ENCODE measurements at regions not wholly inside any gene's neighbourhood (a gene's known extent, or its start where the extent isn't known, plus 50 kb on each side); places are given as distances from the start of the nearest gene placed in this dataset.

DNA sequence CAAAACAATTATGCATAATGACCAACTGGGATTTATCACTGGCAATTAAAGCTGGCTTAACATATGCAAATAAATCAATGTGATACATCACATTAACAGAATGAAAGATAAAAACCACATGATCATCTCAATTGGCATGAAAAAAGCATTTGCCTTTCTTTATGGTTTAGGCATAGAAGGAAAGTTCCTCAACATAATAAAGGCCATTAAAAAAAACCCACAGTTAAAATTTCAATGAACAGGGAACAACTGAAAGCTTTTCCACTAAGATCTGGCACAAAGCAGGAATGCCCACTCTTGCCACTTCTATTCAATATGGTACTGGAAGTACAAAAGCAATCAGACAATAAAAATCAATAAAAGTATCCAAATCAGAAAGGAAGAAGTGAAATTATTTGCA lies 151.2 kb upstream of the CD180 start:
- Histone ChIP-seq H3K27me3 (ENCODE audit: insufficient read depth, low read length) (no peaks in the 10 kb centered on the region), H3K36me3 (ENCODE audit: insufficient read depth, low read length) (no peaks in the 10 kb centered on the region), H3K27ac (ENCODE audit: low read depth, low read length) (no peak overlapping the region), H3K4me3 (ENCODE audit: low read length in 2 of 2) (no peak overlapping the region), H3K9me3 (ENCODE audit: control insufficient read depth in 1 of 2, low read length in 2 of 2) (no peaks in the 10 kb centered on the region), H3K4me1 (ENCODE audit: insufficient read depth, low read length) (peaks cover 21% of the 10 kb centered on the region)
- ChIA-PET CTCF (ENCODE audit: partially characterized antibody) (no interaction called here), POLR2A (ENCODE audit: partially characterized antibody) (no interaction called here)
- Mint-ChIP-seq H3K4me1 (peaks cover 15 to 29% (median 23%) of the 10 kb centered on the region in 4 donors), H3K9me3 (peaks cover 0 to 18% (median 11%) of the 10 kb centered on the region in 8 donors), H3K27ac (no peak overlapping the region), H3K27me3 (no peaks in the 10 kb centered on the region), H3K36me3 (peaks cover 0 to 2% of the 10 kb centered on the region in 2 donors), H3K4me3 (no peak overlapping the region)
- intact Hi-C loops (cut with micrococcal nuclease): no loop called here
- DNase-seq: no peak

DNA sequence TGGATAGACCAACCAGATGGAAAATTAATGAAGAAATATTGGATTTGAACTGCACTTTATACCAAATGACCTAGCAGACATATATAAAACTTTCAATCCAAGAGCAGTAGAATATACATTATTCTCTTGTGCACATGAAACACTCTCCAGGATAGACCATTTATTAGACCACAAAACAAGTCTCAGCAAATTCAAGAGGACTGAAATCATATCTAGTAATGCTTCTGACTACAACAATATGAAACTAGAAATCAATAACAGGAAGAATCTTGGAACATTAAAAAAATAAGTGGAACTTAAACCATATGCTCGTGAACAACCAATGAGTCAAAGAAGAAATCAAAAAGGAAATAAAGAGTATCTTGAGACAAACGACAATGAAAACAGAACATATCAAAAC lies 150.0 kb upstream of the CD180 start:
- H3K4me1 Mint-ChIP-seq: peaks cover 13 to 20% (median 17%) of the 10 kb centered on the region in 4 donors
- H3K36me3 ChIP-seq (ENCODE audit: insufficient read depth, low read length): no peaks in the 10 kb centered on the region
- no peak overlapping the region for H3K4me3 Mint-ChIP-seq
- DNase-seq: no peak
- no peaks in the 10 kb centered on the region for H3K27me3 ChIP-seq (ENCODE audit: insufficient read depth, low read length)
- H3K27ac Mint-ChIP-seq: no peak overlapping the region
- peaks cover 0 to 2% of the 10 kb centered on the region in 2 donors for H3K36me3 Mint-ChIP-seq
- H3K9me3 ChIP-seq (ENCODE audit: control insufficient read depth in 1 of 2, low read length in 2 of 2): no peaks in the 10 kb centered on the region
- H3K27ac ChIP-seq (ENCODE audit: low read depth, low read length): no peak overlapping the region
- H3K27me3 Mint-ChIP-seq: peaks cover 3 to 4% of the 10 kb centered on the region in 2 donors
- POLR2A ChIA-PET (ENCODE audit: partially characterized antibody): no interaction called here
- peaks cover 17% of the 10 kb centered on the region for H3K4me1 ChIP-seq (ENCODE audit: insufficient read depth, low read length)
- H3K4me3 ChIP-seq (ENCODE audit: low read length in 2 of 2): no peak overlapping the region
- peaks cover 0 to 18% (median 11%) of the 10 kb centered on the region in 8 donors for H3K9me3 Mint-ChIP-seq
- intact Hi-C loops (cut with micrococcal nuclease): no loop called here
- CTCF ChIA-PET (ENCODE audit: partially characterized antibody): no interaction called here

DNA sequence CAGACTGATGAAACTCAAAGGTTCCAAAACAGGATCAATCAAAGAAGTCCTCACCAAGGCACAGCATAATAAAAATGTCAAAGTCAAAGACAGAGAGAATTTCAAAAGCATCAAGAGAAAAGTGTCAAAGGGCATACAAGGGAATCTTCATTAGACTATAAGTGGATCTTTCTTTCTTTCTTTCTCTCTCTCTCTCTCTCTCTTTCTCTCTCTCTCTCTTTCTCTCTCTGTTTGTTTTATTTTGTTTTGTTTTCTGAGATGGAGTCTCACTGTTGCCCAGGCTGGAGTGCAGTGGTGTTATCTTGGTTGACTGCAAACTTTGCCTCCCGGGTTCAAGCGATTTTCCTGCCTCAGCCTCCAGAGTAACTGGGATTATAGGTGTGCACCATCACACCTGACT lies 148.3 kb upstream of the CD180 start:
- no peaks in the 10 kb centered on the region for H3K27me3 ChIP-seq (ENCODE audit: insufficient read depth, low read length)
- no peak overlapping the region for H3K4me3 Mint-ChIP-seq
- ChIA-PET POLR2A (ENCODE audit: partially characterized antibody) (no interaction called here), CTCF (ENCODE audit: partially characterized antibody) (interaction anchor here (1.2 kb wide), 1 partner anchor 9 kb away, joined by 3 read pairs; no protein-coding TSS in a partner anchor)
- intact Hi-C loops (cut with micrococcal nuclease): no loop called here
- H3K27ac ChIP-seq (ENCODE audit: low read depth, low read length): no peak overlapping the region
- H3K27ac Mint-ChIP-seq: no peak overlapping the region
- H3K36me3 Mint-ChIP-seq: peaks cover 0 to 2% of the 10 kb centered on the region in 2 donors
- peaks cover 5 to 18% of the 10 kb centered on the region in 2 donors for H3K27me3 Mint-ChIP-seq
- H3K9me3 Mint-ChIP-seq: peaks cover 0 to 21% (median 11%) of the 10 kb centered on the region in 8 donors
- no peak overlapping the region for H3K4me3 ChIP-seq (ENCODE audit: low read length in 2 of 2)
- peaks cover under 1% of the 10 kb centered on the region for H3K4me1 ChIP-seq (ENCODE audit: insufficient read depth, low read length)
- H3K4me1 Mint-ChIP-seq: peaks cover 1 to 3% (median 2%) of the 10 kb centered on the region in 4 donors
- H3K36me3 ChIP-seq (ENCODE audit: insufficient read depth, low read length): no peaks in the 10 kb centered on the region
- DNase-seq: no peak
- no peaks in the 10 kb centered on the region for H3K9me3 ChIP-seq (ENCODE audit: control insufficient read depth in 1 of 2, low read length in 2 of 2)

DNA sequence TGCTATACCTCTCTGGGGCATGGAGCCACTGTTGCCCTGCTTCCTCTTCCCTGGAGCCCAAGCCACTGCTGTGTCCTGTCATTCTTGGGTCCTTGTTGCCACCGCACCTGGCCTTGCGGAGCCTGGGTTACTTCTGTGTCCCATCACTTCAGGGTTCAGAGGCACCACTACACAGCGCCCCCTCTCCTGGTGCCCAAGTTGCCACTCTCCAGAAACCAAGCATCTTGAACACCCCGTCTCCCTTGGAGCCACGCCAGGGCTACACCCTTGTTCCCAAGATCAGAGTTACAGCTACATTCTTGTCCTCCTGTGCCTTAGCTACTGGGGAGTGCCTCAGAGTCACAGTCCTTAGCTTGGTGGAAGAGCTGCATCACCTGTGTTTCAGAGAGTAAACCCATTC lies 147.2 kb upstream of the CD180 start:
- Mint-ChIP-seq H3K27ac (no peak overlapping the region), H3K9me3 (peaks cover 0 to 21% (median 11%) of the 10 kb centered on the region in 8 donors), H3K27me3 (peaks cover 9 to 23% of the 10 kb centered on the region in 2 donors), H3K4me1 (no peaks in the 10 kb centered on the region), H3K4me3 (no peak overlapping the region), H3K36me3 (peaks cover 0 to 2% of the 10 kb centered on the region in 2 donors)
- Histone ChIP-seq H3K36me3 (ENCODE audit: insufficient read depth, low read length) (no peaks in the 10 kb centered on the region), H3K4me3 (ENCODE audit: low read length in 2 of 2) (no peak overlapping the region), H3K9me3 (ENCODE audit: control insufficient read depth in 1 of 2, low read length in 2 of 2) (no peaks in the 10 kb centered on the region), H3K27me3 (ENCODE audit: insufficient read depth, low read length) (peaks cover 5% of the 10 kb centered on the region), H3K27ac (ENCODE audit: low read depth, low read length) (no peak overlapping the region), H3K4me1 (ENCODE audit: insufficient read depth, low read length) (no peaks in the 10 kb centered on the region)
- intact Hi-C loops (cut with micrococcal nuclease): no loop called here
- CTCF ChIA-PET (ENCODE audit: partially characterized antibody): interaction anchor here (1.2 kb wide), 1 partner anchor 10 kb away, joined by 3 read pairs; no protein-coding TSS in a partner anchor
- POLR2A ChIA-PET (ENCODE audit: partially characterized antibody): no interaction called here
- no peak for DNase-seq

DNA sequence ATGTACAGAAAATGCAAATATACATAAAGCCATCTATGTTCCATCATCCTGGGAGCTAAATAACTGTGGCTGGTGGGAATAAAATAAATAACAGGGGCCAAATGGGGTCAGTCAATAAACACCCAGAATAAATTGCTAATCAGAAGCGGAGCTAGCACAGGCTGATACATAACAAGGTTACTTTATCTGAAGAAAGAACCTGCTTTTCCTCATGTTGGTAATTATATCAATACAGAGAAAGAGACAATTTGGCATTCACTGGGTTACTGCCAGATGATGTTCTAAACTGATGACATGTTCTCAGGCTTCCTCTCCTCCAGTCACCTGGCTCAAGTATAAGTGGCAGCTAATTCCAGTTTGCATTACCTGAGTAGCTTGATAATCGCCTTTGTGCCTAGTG lies 144.9 kb upstream of the CD180 start:
- Mint-ChIP-seq H3K4me3 (no peak overlapping the region), H3K36me3 (peaks cover 0 to 2% of the 10 kb centered on the region in 2 donors), H3K9me3 (peaks cover 0 to 21% (median 11%) of the 10 kb centered on the region in 8 donors), H3K4me1 (no peaks in the 10 kb centered on the region), H3K27me3 (peaks cover 9 to 24% of the 10 kb centered on the region in 2 donors), H3K27ac (no peak overlapping the region)
- POLR2A ChIA-PET (ENCODE audit: partially characterized antibody): no interaction called here
- Histone ChIP-seq H3K4me3 (ENCODE audit: low read length in 2 of 2) (no peak overlapping the region), H3K27me3 (ENCODE audit: insufficient read depth, low read length) (peaks cover 5% of the 10 kb centered on the region), H3K4me1 (ENCODE audit: insufficient read depth, low read length) (no peaks in the 10 kb centered on the region), H3K27ac (ENCODE audit: low read depth, low read length) (no peak overlapping the region), H3K9me3 (ENCODE audit: control insufficient read depth in 1 of 2, low read length in 2 of 2) (no peaks in the 10 kb centered on the region), H3K36me3 (ENCODE audit: insufficient read depth, low read length) (no peaks in the 10 kb centered on the region)
- intact Hi-C loops (cut with micrococcal nuclease): no loop called here
- DNase-seq: no peak
- CTCF ChIA-PET (ENCODE audit: partially characterized antibody): interaction anchor here (1.1 kb wide), 1 partner anchor 12 kb away, joined by 3 read pairs; no protein-coding TSS in a partner anchor

DNA sequence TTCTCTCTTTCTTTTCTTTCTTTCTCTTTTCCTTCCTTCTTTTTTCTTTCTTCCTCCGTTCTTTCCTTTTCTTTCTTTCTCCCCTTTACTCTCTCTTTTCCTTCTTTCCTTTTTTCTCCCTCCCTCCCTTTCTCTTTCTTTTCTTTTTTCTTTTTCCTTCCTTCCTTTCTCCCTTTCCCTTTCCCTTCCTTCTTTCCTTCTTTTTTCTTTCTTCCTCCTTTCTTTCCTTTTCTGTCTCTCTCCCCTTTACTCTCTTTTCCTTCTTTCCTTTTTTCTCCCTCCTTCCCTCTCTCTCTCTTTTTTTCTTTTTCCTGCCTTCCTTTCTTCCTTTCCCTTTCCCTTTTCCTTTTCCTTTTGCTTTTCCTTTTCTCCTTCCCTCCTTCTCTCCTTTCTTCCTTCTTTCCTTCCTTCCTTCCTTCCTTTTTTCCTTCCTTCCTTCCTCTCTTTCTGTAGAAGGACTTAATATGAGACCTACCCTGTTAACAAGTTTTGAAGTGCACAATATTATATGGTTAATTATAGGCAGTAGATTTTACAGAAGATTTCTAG lies 142.7 kb upstream of the CD180 start:
- Histone ChIP-seq H3K27ac (ENCODE audit: low read depth, low read length) (no peak overlapping the region), H3K36me3 (ENCODE audit: insufficient read depth, low read length) (no peaks in the 10 kb centered on the region), H3K27me3 (ENCODE audit: insufficient read depth, low read length) (peaks cover 5% of the 10 kb centered on the region), H3K4me1 (ENCODE audit: insufficient read depth, low read length) (no peaks in the 10 kb centered on the region), H3K9me3 (ENCODE audit: control insufficient read depth in 1 of 2, low read length in 2 of 2) (no peaks in the 10 kb centered on the region), H3K4me3 (ENCODE audit: low read length in 2 of 2) (no peak overlapping the region)
- no peaks in the 10 kb centered on the region for H3K36me3 Mint-ChIP-seq
- POLR2A ChIA-PET (ENCODE audit: partially characterized antibody): no interaction called here
- no peak for DNase-seq
- H3K27ac Mint-ChIP-seq: no peak overlapping the region
- H3K4me3 Mint-ChIP-seq: no peak overlapping the region
- peaks cover 0 to 11% (median 4%) of the 10 kb centered on the region in 8 donors for H3K9me3 Mint-ChIP-seq
- CTCF ChIA-PET (ENCODE audit: partially characterized antibody): interaction anchor here (1.1 kb wide), 1 partner anchor 13 kb away, joined by 4 read pairs; no protein-coding TSS in a partner anchor
- intact Hi-C loops (cut with micrococcal nuclease): no loop called here
- H3K27me3 Mint-ChIP-seq: peaks cover 11 to 24% of the 10 kb centered on the region in 2 donors
- H3K4me1 Mint-ChIP-seq: no peaks in the 10 kb centered on the region

DNA sequence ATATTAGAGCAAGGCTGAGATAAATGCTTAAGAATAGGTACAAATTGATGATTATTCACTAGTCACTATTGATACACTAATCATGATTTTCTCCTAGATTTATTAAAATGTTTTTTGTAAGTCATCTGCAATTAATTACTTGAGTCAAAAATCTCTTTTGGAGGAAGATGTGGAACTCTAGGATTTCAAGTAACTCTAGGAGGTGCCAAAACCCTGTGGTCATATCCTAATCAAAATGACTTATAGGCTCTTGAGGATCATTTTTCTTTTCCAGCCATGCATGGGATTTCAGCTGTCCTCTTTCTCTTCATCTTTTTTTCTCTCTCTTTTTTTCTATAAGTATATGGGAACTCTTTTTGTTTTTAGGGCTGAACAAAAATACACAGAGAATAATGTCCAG lies 141.8 kb upstream of the CD180 start:
- Mint-ChIP-seq H3K4me3 (no peak overlapping the region), H3K27ac (no peak overlapping the region), H3K9me3 (peaks cover 0 to 5% (median 0%) of the 10 kb centered on the region in 8 donors), H3K4me1 (no peaks in the 10 kb centered on the region), H3K36me3 (no peaks in the 10 kb centered on the region), H3K27me3 (peaks cover 11 to 24% of the 10 kb centered on the region in 2 donors)
- no peaks in the 10 kb centered on the region for H3K9me3 ChIP-seq (ENCODE audit: control insufficient read depth in 1 of 2, low read length in 2 of 2)
- no peaks in the 10 kb centered on the region for H3K4me1 ChIP-seq (ENCODE audit: insufficient read depth, low read length)
- no peaks in the 10 kb centered on the region for H3K36me3 ChIP-seq (ENCODE audit: insufficient read depth, low read length)
- no peak overlapping the region for H3K4me3 ChIP-seq (ENCODE audit: low read length in 2 of 2)
- no peak overlapping the region for H3K27ac ChIP-seq (ENCODE audit: low read depth, low read length)
- CTCF ChIA-PET (ENCODE audit: partially characterized antibody): interaction anchor here (1.1 kb wide), 1 partner anchor 13 kb away, joined by 4 read pairs; no protein-coding TSS in a partner anchor
- intact Hi-C loops (cut with micrococcal nuclease): no loop called here
- POLR2A ChIA-PET (ENCODE audit: partially characterized antibody): no interaction called here
- H3K27me3 ChIP-seq (ENCODE audit: insufficient read depth, low read length): peaks cover 5% of the 10 kb centered on the region
- no peak for DNase-seq
